MCF 10A (cell line): ENCODE measurements at regions not wholly inside any gene's neighbourhood (a gene's known extent, or its start where the extent isn't known, plus 50 kb on each side); places are given as distances from the start of the nearest gene placed in this dataset.

Experiments used
- BruUV-seq: library from RNA; stranded (reverse); fragments of 400-500 nt; replicated peaks from 2 replicates; lab custom pipeline; 2021; lab: Mats Ljungman, UMichigan
- CTCF ChIA-PET: fragments of 300-600 bp; sonication (Branson Sonifier 250); formaldehyde crosslinking; extraction: SDS; loops from one replicate; lab custom pipeline; 2021; ENCODE audit warnings: antibody characterized with exemption, inconsistent platforms; lab: Yijun Ruan, JAX
- POLR2A ChIA-PET: fragments of 300-600, 350-650 bp; sonication (Branson Sonifier 250); formaldehyde crosslinking; extraction: SDS; loops from one replicate; lab custom pipeline; 2020; ENCODE audit warnings: antibody characterized with exemption, inconsistent platforms; lab: Yijun Ruan, JAX
- DNase-seq: peaks from one replicate; pipeline ENCODE4 v3.0.0-alpha.2; 2018; ENCODE audit not compliant: unreplicated experiment
- H3K27ac Mint-ChIP-seq: one replicate; pipeline ENCODE4 v1.8.0; 2022; ENCODE audit warnings: mild to moderate bottlenecking, low read depth, mixed read lengths; ENCODE audit not compliant: unreplicated experiment
- H3K27me3 Mint-ChIP-seq: one replicate; pipeline ENCODE4 v1.8.0; 2022; ENCODE audit warnings: mixed read lengths; ENCODE audit not compliant: insufficient read depth, unreplicated experiment
- H3K36me3 Mint-ChIP-seq: one replicate; pipeline ENCODE4 v1.8.0; 2022; ENCODE audit warnings: mild to moderate bottlenecking, moderate library complexity, mixed read lengths; ENCODE audit not compliant: insufficient read depth, unreplicated experiment
- H3K4me1 Mint-ChIP-seq: one replicate; pipeline ENCODE4 v1.8.0; 2022; ENCODE audit warnings: mixed read lengths; ENCODE audit not compliant: insufficient read depth, unreplicated experiment
- H3K4me3 Mint-ChIP-seq: one replicate; pipeline ENCODE4 v1.8.0; 2022; ENCODE audit warnings: mild to moderate bottlenecking, moderate library complexity, mixed read lengths; ENCODE audit not compliant: unreplicated experiment
- H3K9me3 Mint-ChIP-seq: one replicate; pipeline ENCODE4 v1.8.0; 2022; ENCODE audit warnings: mixed read lengths; ENCODE audit not compliant: unreplicated experiment
- CTCF ChIP-seq: fragments of 200-600 bp; IDR thresholded peaks from one replicate; pipeline ENCODE4 v1.8.0; 2022; ENCODE audit warnings: antibody characterized with exemption, mild to moderate bottlenecking; ENCODE audit not compliant: unreplicated experiment
- intact Hi-C: fragments of 100-400 bp; cut with micrococcal nuclease; formaldehyde crosslinking; loops from 2 replicates; pipeline ENCODE4 v1.14.1; 2022

GRCh38 chr2:12979066-12979465 lies 262.3 kb downstream of the TRIB2 start:
- peaks cover 13% of the 10 kb centered on the region for H3K4me1 Mint-ChIP-seq
- no peak overlapping the region for H3K4me3 Mint-ChIP-seq
- peak; percentile 84 for DNase-seq
- no peaks in the 10 kb centered on the region for H3K27me3 Mint-ChIP-seq
- ChIA-PET POLR2A (interaction anchor here (0.9 kb wide), 1 partner anchor 24 kb away, joined by 5 read pairs; no protein-coding TSS in a partner anchor), CTCF (interaction anchor here (0.6 to 1.6 kb wide), 2 partner anchors 29 to 261 kb away, joined by 3 to 9 read pairs; no protein-coding TSS in a partner anchor)
- intact Hi-C loops = no loop called here
- H3K36me3 Mint-ChIP-seq = no peaks in the 10 kb centered on the region
- no TSS peak for BruUV-seq
- no peak for TF ChIP-seq CTCF
- H3K27ac Mint-ChIP-seq = no peak overlapping the region
- no peaks in the 10 kb centered on the region for H3K9me3 Mint-ChIP-seq

GRCh38 chr2:12980817-12981216 lies 264.1 kb downstream of the TRIB2 start:
- no peak for TF ChIP-seq CTCF
- intact Hi-C loops = no loop called here
- BruUV-seq = no TSS peak
- ChIA-PET CTCF (interaction anchor here (0.7 to 1.2 kb wide), 3 partner anchors 14 to 263 kb away, joined by 3 to 6 read pairs (median 3); no protein-coding TSS in a partner anchor), POLR2A (interaction anchor here (1.4 kb wide), 1 partner anchor 15 kb away, joined by 4 read pairs; no protein-coding TSS in a partner anchor)
- no peak for DNase-seq
- Mint-ChIP-seq H3K9me3 (no peaks in the 10 kb centered on the region), H3K4me1 (peaks cover 13% of the 10 kb centered on the region), H3K4me3 (no peak overlapping the region), H3K27ac (no peak overlapping the region), H3K27me3 (no peaks in the 10 kb centered on the region), H3K36me3 (no peaks in the 10 kb centered on the region)

- CTCF ChIA-PET = no interaction called here
- Mint-ChIP-seq H3K9me3 (no peaks in the 10 kb centered on the region), H3K4me1 (peaks cover 13% of the 10 kb centered on the region), H3K36me3 (no peaks in the 10 kb centered on the region), H3K27me3 (no peaks in the 10 kb centered on the region), H3K4me3 (no peak overlapping the region), H3K27ac (no peak overlapping the region)
- no TSS peak for BruUV-seq
- no peak for DNase-seq
- POLR2A ChIA-PET = interaction anchor here (0.6 to 1.4 kb wide), 2 partner anchors 16 to 265 kb away, joined by 4 read pairs; no protein-coding TSS in a partner anchor
- intact Hi-C loops = no loop called here
- no peak for TF ChIP-seq CTCF
Measured at GRCh38 chr2:12982149-12982584, 265.4 kb downstream of the TRIB2 start.

GRCh38 chr2:12987246-12987645 lies 270.5 kb downstream of the TRIB2 start:
- intact Hi-C loops = no loop called here
- no TSS peak for BruUV-seq
- H3K27me3 Mint-ChIP-seq = no peaks in the 10 kb centered on the region
- H3K9me3 Mint-ChIP-seq = no peaks in the 10 kb centered on the region
- H3K4me3 Mint-ChIP-seq = no peak overlapping the region
- no peaks in the 10 kb centered on the region for H3K36me3 Mint-ChIP-seq
- no peak for TF ChIP-seq CTCF
- ChIA-PET POLR2A (no interaction called here), CTCF (interaction anchor here (0.6 to 3.3 kb wide), 3 partner anchors 20 to 219 kb away, joined by 3 to 21 read pairs (median 4); no protein-coding TSS in a partner anchor)
- H3K4me1 Mint-ChIP-seq = no peaks in the 10 kb centered on the region
- H3K27ac Mint-ChIP-seq = no peak overlapping the region
- no peak for DNase-seq
